ENCODE measurements at regions not wholly inside any gene's neighbourhood (a gene's known extent, or its start where the extent isn't known, plus 50 kb on each side); places are given as distances from the start of the nearest gene placed in this dataset.

DNA sequence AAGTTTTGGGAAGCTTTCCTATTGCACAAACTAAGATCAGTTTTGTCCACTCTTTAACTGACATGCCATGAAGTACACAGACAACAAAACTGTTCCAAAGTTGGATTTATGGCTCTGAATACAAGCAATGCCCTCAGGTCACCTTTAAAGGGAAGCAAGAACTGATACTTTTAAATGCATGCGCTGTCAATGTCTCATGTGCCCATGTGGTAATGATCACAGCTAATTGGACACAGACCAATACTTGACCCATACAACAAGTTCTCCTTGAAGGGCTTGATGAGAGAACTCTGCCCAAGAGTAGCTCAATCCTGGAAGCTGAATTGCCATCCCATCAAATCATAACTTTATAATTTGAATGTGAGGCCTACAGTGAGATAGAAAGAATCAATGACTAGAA, 624.9 kb downstream of the ETS1 start:
- TF ChIP-seq, protein P1, sequence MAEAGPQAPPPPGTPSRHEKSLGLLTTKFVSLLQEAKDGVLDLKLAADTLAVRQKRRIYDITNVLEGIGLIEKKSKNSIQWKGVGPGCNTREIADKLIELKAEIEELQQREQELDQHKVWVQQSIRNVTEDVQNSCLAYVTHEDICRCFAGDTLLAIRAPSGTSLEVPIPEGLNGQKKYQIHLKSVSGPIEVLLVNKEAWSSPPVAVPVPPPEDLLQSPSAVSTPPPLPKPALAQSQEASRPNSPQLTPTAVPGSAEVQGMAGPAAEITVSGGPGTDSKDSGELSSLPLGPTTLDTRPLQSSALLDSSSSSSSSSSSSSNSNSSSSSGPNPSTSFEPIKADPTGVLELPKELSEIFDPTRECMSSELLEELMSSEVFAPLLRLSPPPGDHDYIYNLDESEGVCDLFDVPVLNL (CRISPR knock-in tag; IDR thresholded peaks at IDR 0.05; ENCODE audit: borderline replicate concordance, low read depth) = no peak
- TF ChIP-seq, protein P2, sequence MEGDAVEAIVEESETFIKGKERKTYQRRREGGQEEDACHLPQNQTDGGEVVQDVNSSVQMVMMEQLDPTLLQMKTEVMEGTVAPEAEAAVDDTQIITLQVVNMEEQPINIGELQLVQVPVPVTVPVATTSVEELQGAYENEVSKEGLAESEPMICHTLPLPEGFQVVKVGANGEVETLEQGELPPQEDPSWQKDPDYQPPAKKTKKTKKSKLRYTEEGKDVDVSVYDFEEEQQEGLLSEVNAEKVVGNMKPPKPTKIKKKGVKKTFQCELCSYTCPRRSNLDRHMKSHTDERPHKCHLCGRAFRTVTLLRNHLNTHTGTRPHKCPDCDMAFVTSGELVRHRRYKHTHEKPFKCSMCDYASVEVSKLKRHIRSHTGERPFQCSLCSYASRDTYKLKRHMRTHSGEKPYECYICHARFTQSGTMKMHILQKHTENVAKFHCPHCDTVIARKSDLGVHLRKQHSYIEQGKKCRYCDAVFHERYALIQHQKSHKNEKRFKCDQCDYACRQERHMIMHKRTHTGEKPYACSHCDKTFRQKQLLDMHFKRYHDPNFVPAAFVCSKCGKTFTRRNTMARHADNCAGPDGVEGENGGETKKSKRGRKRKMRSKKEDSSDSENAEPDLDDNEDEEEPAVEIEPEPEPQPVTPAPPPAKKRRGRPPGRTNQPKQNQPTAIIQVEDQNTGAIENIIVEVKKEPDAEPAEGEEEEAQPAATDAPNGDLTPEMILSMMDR (IDR thresholded peaks at IDR 0.05) = no peak
- TF ChIP-seq, protein P3, sequence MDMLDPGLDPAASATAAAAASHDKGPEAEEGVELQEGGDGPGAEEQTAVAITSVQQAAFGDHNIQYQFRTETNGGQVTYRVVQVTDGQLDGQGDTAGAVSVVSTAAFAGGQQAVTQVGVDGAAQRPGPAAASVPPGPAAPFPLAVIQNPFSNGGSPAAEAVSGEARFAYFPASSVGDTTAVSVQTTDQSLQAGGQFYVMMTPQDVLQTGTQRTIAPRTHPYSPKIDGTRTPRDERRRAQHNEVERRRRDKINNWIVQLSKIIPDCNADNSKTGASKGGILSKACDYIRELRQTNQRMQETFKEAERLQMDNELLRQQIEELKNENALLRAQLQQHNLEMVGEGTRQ (CRISPR knock-in tag; IDR thresholded peaks at IDR 0.05) = no peak
- TF ChIP-seq, protein P4, sequence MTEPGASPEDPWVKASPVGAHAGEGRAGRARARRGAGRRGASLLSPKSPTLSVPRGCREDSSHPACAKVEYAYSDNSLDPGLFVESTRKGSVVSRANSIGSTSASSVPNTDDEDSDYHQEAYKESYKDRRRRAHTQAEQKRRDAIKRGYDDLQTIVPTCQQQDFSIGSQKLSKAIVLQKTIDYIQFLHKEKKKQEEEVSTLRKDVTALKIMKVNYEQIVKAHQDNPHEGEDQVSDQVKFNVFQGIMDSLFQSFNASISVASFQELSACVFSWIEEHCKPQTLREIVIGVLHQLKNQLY (CRISPR knock-in tag; IDR thresholded peaks at IDR 0.05) = no peak
- no peak for TF ChIP-seq SP1 (CRISPR knock-in tag; conservative IDR thresholded peaks at IDR 0.05)
- TF ChIP-seq, protein P5, sequence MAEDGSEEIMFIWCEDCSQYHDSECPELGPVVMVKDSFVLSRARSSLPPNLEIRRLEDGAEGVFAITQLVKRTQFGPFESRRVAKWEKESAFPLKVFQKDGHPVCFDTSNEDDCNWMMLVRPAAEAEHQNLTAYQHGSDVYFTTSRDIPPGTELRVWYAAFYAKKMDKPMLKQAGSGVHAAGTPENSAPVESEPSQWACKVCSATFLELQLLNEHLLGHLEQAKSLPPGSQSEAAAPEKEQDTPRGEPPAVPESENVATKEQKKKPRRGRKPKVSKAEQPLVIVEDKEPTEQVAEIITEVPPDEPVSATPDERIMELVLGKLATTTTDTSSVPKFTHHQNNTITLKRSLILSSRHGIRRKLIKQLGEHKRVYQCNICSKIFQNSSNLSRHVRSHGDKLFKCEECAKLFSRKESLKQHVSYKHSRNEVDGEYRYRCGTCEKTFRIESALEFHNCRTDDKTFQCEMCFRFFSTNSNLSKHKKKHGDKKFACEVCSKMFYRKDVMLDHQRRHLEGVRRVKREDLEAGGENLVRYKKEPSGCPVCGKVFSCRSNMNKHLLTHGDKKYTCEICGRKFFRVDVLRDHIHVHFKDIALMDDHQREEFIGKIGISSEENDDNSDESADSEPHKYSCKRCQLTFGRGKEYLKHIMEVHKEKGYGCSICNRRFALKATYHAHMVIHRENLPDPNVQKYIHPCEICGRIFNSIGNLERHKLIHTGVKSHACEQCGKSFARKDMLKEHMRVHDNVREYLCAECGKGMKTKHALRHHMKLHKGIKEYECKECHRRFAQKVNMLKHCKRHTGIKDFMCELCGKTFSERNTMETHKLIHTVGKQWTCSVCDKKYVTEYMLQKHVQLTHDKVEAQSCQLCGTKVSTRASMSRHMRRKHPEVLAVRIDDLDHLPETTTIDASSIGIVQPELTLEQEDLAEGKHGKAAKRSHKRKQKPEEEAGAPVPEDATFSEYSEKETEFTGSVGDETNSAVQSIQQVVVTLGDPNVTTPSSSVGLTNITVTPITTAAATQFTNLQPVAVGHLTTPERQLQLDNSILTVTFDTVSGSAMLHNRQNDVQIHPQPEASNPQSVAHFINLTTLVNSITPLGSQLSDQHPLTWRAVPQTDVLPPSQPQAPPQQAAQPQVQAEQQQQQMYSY (CRISPR knock-in tag; IDR thresholded peaks at IDR 0.05) = no peak
- no peak for TF ChIP-seq ZNF121 (CRISPR knock-in tag; IDR thresholded peaks at IDR 0.05)
- TF ChIP-seq, protein P6, sequence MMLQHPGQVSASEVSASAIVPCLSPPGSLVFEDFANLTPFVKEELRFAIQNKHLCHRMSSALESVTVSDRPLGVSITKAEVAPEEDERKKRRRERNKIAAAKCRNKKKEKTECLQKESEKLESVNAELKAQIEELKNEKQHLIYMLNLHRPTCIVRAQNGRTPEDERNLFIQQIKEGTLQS (CRISPR knock-in tag; conservative IDR thresholded peaks at IDR 0.05) = no peak

Measured in WTC11 (cell line).